GM19463 (cell line): ENCODE measurements at regions not wholly inside any gene's neighbourhood (a gene's known extent, or its start where the extent isn't known, plus 50 kb on each side); places are given as distances from the start of the nearest gene placed in this dataset.

ENCODE experiments used
- ATAC-seq: cut with Tn5 transposase; IDR thresholded peaks from one replicate; pipeline ENCODE4 v1.9.1; 2021; ENCODE audit warnings: mild to moderate bottlenecking, moderate library complexity; ENCODE audit not compliant: unreplicated experiment

GRCh38 chr5:135236228-135236907, 162.7 kb downstream of the MACROH2A1 start:
- ATAC-seq: no peak

DNA sequence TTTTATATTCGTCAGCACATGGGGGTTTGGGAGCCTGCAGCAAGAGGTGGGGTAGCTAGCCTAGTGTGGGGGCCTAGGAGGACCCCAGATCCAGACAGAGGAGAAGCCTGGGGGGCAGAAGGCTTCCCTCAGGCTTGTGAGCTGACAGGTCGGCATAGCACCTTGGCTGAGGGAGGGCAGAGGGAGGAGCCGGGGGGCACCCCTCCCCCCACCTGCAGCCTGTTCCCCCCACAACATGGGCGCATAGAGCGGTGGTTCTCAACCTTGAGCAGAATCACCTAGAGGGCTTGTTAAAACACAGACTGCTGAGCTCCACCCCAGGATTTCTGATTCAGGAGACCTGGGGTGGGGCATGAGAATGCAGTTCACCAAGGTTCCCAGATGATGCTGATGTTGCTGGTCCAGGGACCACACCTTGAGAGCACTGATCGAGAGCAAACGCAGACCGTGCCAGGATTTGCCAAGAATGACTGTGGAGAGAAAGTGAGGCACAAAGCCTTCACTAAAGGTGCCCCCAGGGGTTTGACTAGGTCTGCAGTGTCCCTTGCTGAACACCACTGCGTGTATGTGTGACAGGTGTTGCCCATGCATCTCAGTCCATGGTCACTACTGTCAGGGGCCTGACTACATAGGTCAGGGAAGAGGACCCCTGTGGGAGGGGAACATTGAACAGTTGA, 163.3 kb downstream of the MACROH2A1 start:
- no peak for ATAC-seq

DNA sequence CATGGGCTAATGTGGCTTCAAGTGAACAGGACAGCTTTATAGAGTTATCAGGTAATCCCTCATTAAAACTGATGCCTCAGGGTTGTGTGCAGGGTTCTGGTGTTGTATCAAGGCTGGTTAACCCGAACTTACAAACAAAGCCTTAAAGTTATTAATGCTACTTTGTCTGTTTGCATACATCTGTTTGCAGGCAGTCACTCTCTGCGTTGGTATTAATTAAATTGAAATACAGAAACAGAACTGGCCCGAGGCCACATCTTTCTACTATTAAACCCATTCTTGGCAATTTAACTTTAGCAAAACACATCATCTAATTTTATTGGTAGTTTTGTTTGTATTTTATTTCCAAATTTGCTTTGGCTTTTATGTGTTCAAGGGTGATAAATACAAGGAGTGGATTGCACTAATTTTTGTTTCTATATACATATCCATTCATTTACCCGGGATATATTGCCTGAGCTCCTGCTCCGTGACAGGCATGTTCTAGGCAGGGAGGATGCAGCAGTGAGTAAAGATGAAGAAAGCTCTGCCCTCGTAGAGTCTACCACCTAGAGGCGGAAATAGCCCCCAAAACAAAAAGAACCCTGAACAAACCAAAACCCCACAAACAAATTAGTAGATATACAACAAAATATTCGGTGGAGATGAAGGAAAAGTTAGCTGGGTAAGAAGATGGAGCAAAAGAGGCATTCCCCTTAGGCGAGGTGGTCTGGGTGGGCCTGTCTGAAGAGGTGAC, 164.2 kb downstream of the MACROH2A1 start:
- no peak for ATAC-seq

- no peak for ATAC-seq
Measured at GRCh38 chr5:135234242-135234641, 164.8 kb downstream of the MACROH2A1 start.

GRCh38 chr5:135233477-135233876, 165.6 kb downstream of the MACROH2A1 start:
- ATAC-seq: no peak

GRCh38 chr5:135232958-135233357, 166.1 kb downstream of the MACROH2A1 start:
- no peak for ATAC-seq

- no peak for ATAC-seq
Measured at GRCh38 chr5:135231289-135231688, 167.7 kb downstream of the MACROH2A1 start.

GRCh38 chr5:135230251-135230925, 168.6 kb downstream of the MACROH2A1 start:
- ATAC-seq: no peak

GRCh38 chr5:135229679-135230132, 169.3 kb downstream of the MACROH2A1 start:
- ATAC-seq: no peak

DNA sequence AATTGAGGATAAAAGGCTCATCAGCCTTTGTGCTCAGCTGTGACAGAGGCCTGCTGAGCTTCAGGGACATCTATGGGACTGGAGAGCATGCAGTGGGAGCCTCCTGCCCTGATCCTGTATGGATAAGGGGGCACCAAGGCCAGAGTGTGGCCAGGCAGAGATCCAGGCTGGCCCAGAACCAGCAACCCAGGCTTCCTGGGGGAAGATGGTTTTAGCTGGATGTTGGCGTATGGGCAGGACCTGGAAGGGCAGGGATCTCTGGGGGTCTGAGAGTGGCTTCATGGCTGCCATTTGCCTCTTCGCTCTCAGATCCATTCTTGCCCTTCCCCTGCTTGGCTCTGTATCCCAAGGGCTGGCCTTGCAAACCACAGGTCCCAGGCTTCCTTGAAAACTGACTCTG, 169.9 kb downstream of the MACROH2A1 start:
- no peak for ATAC-seq

GRCh38 chr5:135228222-135228621, 170.8 kb downstream of the MACROH2A1 start:
- no peak for ATAC-seq

DNA sequence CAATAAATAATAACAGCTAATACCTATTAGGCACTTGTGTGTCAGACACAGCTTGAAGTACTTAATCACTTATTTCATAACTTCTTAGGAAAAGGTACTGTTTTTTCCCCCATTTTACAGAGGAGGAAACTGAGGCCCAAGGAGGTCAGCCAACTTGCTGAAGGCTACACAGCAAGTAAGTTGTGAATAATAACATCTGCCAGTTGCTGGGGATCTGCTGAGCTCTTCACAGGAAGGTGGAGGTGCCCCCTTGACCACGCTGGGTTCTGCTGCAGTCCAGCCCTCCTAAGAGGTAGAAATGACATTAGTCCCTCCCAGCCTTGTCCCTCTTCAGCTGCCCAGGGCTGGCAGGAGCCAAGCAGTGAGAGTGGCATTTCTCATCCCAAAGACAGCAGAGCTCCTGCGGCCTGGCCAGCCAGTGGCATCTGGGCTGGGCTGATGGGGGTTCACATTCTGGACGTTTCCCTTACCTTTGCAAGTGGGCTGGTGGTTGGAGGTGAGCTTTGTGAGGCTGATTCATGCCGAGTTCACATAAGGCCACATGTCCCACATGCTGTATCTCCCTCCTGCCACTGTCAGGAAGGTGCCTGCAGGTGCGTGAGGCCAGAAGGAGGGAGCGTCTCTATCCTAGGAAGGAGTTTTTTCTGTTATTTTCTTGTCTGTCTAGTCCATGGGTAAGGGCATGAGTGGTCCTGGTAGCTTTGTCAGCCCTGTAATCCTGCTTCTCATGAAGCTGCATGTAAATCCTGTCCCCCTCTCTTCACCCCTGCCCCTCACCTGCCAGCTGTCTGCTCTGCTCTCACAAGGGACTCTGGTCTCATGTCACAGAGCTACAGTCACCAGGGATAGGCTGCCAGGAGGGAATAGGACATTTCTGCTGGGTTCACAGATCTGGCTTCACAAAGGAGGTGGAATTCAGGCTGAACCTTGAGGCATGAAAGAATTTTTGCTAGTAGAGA, 171.7 kb downstream of the MACROH2A1 start:
- no peak for ATAC-seq

DNA sequence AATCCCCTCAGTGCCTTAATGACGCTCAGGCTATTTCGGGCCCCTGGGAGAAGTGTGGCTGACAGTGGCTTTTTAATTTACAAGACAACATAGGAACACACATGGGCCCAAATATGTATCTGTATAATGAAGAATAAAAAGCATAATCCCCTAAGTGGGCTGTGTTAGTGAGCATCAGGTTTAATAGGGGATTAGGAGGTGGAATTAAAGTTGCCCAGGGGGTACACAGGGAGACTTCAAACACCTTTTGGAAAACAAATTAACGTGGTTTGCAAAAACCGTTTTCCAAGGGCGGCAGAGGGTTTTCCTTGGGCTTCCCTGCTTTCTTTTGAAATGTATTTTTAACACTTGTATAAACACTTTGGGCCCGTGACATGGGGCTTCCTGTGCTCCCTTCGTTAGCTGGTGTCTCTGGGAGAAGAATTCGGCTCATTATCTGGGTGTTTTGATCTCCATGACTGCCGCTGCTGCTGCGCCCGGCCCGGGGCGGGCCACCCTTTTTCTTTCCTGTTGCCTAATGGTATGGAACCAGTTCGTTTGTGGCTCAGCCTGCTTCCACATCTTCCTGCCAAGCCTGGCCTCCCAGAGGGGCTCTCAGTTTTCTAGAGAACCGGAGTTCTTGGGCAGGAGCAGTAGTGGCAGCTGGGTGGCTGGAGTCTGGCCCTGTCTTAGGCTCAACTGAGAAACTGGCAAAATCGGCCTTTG, 173.0 kb downstream of the MACROH2A1 start:
- no peak for ATAC-seq

- ATAC-seq: no peak
Measured at GRCh38 chr5:135223891-135224625, 175.0 kb downstream of the MACROH2A1 start.

DNA sequence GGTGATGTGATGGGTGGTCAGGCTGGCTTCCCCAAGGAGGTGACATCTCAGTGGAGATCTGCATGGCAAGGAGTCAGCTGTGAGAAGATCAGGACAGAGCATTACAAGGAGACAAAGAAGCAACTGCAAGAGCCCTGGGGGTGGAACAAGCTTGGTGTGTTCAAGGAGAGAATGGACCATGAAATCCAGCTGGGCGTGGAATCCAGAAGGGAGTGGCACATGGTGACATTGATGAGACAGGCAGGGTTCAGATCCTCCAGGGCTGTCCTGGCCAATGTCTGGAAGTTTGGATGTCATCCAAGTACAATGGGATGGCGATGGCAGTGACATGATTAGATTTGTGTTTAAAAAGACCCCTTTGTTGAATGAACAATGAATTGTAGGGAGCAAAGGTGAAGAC, 175.6 kb downstream of the MACROH2A1 start:
- ATAC-seq: no peak

- ATAC-seq: no peak
Measured at GRCh38 chr5:135222771-135223170, 176.3 kb downstream of the MACROH2A1 start.

GRCh38 chr5:135222171-135222681, 176.8 kb downstream of the MACROH2A1 start:
- ATAC-seq: no peak

- ATAC-seq: no peak
Measured at GRCh38 chr5:135221696-135222095, 177.3 kb downstream of the MACROH2A1 start.

GRCh38 chr5:135221187-135221473, 177.9 kb downstream of the MACROH2A1 start:
- ATAC-seq: no peak
